ENCODE measurements at regions not wholly inside any gene's neighbourhood (a gene's known extent, or its start where the extent isn't known, plus 50 kb on each side); places are given as distances from the start of the nearest gene placed in this dataset.

- no peak for TF ChIP-seq CTCF (IDR thresholded peaks at IDR 0.05; ENCODE audit: low read depth, low read length, missing input control)
- no peak for TF ChIP-seq REST (IDR thresholded peaks at IDR 0.05)
- TF ChIP-seq TAF1 (conservative IDR thresholded peaks at IDR 0.05): no peak
- no peak for TF ChIP-seq JUND (IDR thresholded peaks at IDR 0.05)
- no peak for TF ChIP-seq HNF4A (conservative IDR thresholded peaks at IDR 0.05)
- no peak for TF ChIP-seq RAD21 (IDR thresholded peaks at IDR 0.05)
- no peak for TF ChIP-seq RXRA (IDR thresholded peaks at IDR 0.05)
- no peak for TF ChIP-seq NR2F2 (IDR thresholded peaks at IDR 0.05)
- no peak for TF ChIP-seq HNF4G (IDR thresholded peaks at IDR 0.05)
- TF ChIP-seq ZBTB33 (IDR thresholded peaks at IDR 0.05): no peak
- no peak for TF ChIP-seq GABPA (IDR thresholded peaks at IDR 0.05 in 1 of 2, conservative IDR thresholded peaks at IDR 0.05 in 1 of 2)
- TF ChIP-seq ATF3 (IDR thresholded peaks at IDR 0.05): no peak
- no peak for TF ChIP-seq SP1 (IDR thresholded peaks at IDR 0.05)
- TF ChIP-seq YY1 (IDR thresholded peaks at IDR 0.05): no peak
Observed at GRCh38 chr13:30000370-30000765, 150.0 kb upstream of the UBL3 start.

Data from liver (tissue), 3 donors.